Nephron (organoid): ENCODE measurements at regions not wholly inside any gene's neighbourhood (a gene's known extent, or its start where the extent isn't known, plus 50 kb on each side); places are given as distances from the start of the nearest gene placed in this dataset.

Experiments
- H3K27ac Mint-ChIP-seq, 3 experiments: 2 replicates each; pipeline ENCODE4 v1.8.0; 2020; ENCODE audit warnings: mixed read lengths in 3 of 3, mild to moderate bottlenecking in 2 of 3, moderate library complexity in 1 of 3
- H3K27me3 Mint-ChIP-seq: 2 replicates; pipeline ENCODE4 v1.8.0; 2021; ENCODE audit warnings: low read depth, mild to moderate bottlenecking, moderate library complexity, mixed read lengths
- H3K36me3 Mint-ChIP-seq: 2 replicates; pipeline ENCODE4 v1.8.0; 2020; ENCODE audit warnings: low read depth, mixed read lengths
- H3K4me1 Mint-ChIP-seq: 2 replicates; pipeline ENCODE4 v1.8.0; 2020; ENCODE audit warnings: mixed read lengths
- H3K4me3 Mint-ChIP-seq, 3 experiments: 2 replicates each; pipeline ENCODE4 v1.8.0; 2020; ENCODE audit warnings: mild to moderate bottlenecking in 3 of 3, mixed read lengths in 3 of 3, moderate library complexity in 2 of 3
- H3K9me3 Mint-ChIP-seq: 2 replicates; pipeline ENCODE4 v1.8.0; 2020; ENCODE audit warnings: mixed read lengths
- CTCF ChIP-seq, 3 experiments: fragments of 200-600 bp; sonication (generic); IDR thresholded peaks; one replicate each; pipeline ENCODE4 v1.5.0; 2021; ENCODE audit warnings: antibody characterized with exemption in 3 of 3; ENCODE audit not compliant: unreplicated experiment in 3 of 3

- H3K27me3 Mint-ChIP-seq: no peaks in the 10 kb centered on the region
- no peaks in the 10 kb centered on the region for H3K9me3 Mint-ChIP-seq
- no peaks in the 10 kb centered on the region for H3K36me3 Mint-ChIP-seq
- H3K27ac Mint-ChIP-seq: no peak overlapping the region
- H3K4me1 Mint-ChIP-seq: no peaks in the 10 kb centered on the region
- TF ChIP-seq CTCF (IDR thresholded peaks at IDR 0.05; ENCODE audit: unreplicated experiment in 3 of 3): no peak
- no peak overlapping the region for H3K4me3 Mint-ChIP-seq
These were observed 712.4 kb upstream of the UBE2E2 start for GRCh38 chr3:22490747-22491146.

- no peak for TF ChIP-seq CTCF (IDR thresholded peaks at IDR 0.05; ENCODE audit: unreplicated experiment in 3 of 3)
- H3K27ac Mint-ChIP-seq: no peak overlapping the region
- H3K4me1 Mint-ChIP-seq: no peaks in the 10 kb centered on the region
- H3K27me3 Mint-ChIP-seq: no peaks in the 10 kb centered on the region
- no peaks in the 10 kb centered on the region for H3K36me3 Mint-ChIP-seq
- no peak overlapping the region for H3K4me3 Mint-ChIP-seq
- no peaks in the 10 kb centered on the region for H3K9me3 Mint-ChIP-seq
These were observed 711.8 kb upstream of the UBE2E2 start for GRCh38 chr3:22491344-22491743.

GRCh38 chr3:22492342-22492741 lies 710.8 kb upstream of the UBE2E2 start:
- TF ChIP-seq CTCF (IDR thresholded peaks at IDR 0.05; ENCODE audit: unreplicated experiment in 3 of 3): no peak
- Mint-ChIP-seq H3K36me3 (no peaks in the 10 kb centered on the region), H3K27ac (no peak overlapping the region), H3K4me3 (no peak overlapping the region), H3K4me1 (no peaks in the 10 kb centered on the region), H3K27me3 (no peaks in the 10 kb centered on the region), H3K9me3 (no peaks in the 10 kb centered on the region)

- no peaks in the 10 kb centered on the region for H3K4me1 Mint-ChIP-seq
- no peaks in the 10 kb centered on the region for H3K9me3 Mint-ChIP-seq
- H3K27ac Mint-ChIP-seq: no peak overlapping the region
- H3K27me3 Mint-ChIP-seq: no peaks in the 10 kb centered on the region
- no peak for TF ChIP-seq CTCF (IDR thresholded peaks at IDR 0.05; ENCODE audit: unreplicated experiment in 3 of 3)
- H3K36me3 Mint-ChIP-seq: no peaks in the 10 kb centered on the region
- H3K4me3 Mint-ChIP-seq: no peak overlapping the region
These were observed 707.9 kb upstream of the UBE2E2 start for GRCh38 chr3:22495241-22495640.

- TF ChIP-seq CTCF (IDR thresholded peaks at IDR 0.05; ENCODE audit: unreplicated experiment in 3 of 3): no peak
- H3K4me3 Mint-ChIP-seq: no peak overlapping the region
- no peak overlapping the region for H3K27ac Mint-ChIP-seq
- H3K36me3 Mint-ChIP-seq: no peaks in the 10 kb centered on the region
- H3K9me3 Mint-ChIP-seq: peaks cover under 1% of the 10 kb centered on the region
- H3K27me3 Mint-ChIP-seq: no peaks in the 10 kb centered on the region
- no peaks in the 10 kb centered on the region for H3K4me1 Mint-ChIP-seq
These were observed 707.3 kb upstream of the UBE2E2 start for GRCh38 chr3:22495791-22496190.

- H3K4me3 Mint-ChIP-seq: no peak overlapping the region
- peaks cover 3% of the 10 kb centered on the region for H3K9me3 Mint-ChIP-seq
- H3K36me3 Mint-ChIP-seq: no peaks in the 10 kb centered on the region
- TF ChIP-seq CTCF (IDR thresholded peaks at IDR 0.05; ENCODE audit: unreplicated experiment in 3 of 3): no peak
- no peaks in the 10 kb centered on the region for H3K27me3 Mint-ChIP-seq
- H3K4me1 Mint-ChIP-seq: no peaks in the 10 kb centered on the region
- H3K27ac Mint-ChIP-seq: no peak overlapping the region
These were observed 706.5 kb upstream of the UBE2E2 start for GRCh38 chr3:22496641-22497040.
